H1 (cell line): ENCODE measurements at regions not wholly inside any gene's neighbourhood (a gene's known extent, or its start where the extent isn't known, plus 50 kb on each side); places are given as distances from the start of the nearest gene placed in this dataset.
A peak's percentile ranks its signal among the peaks of the same experiment; 100 is the strongest.
"Not testable (repeated sequence)": the region's sequence is repeated elsewhere in the genome, so short reads cannot be mapped to it uniquely, and the experiment has no call there.

ENCODE experiments used
- CTCF ChIA-PET: fragments of 300-600 bp; sonication (Branson Sonifier 250); formaldehyde crosslinking; loops from one replicate; lab custom pipeline; 2021; ENCODE audit not compliant: partially characterized antibody; lab: Charles Lee
- POLR2A ChIA-PET: fragments of 300-600 bp; sonication (Branson Sonifier 250); formaldehyde crosslinking; loops from one replicate; lab custom pipeline; 2021; ENCODE audit warnings: inconsistent platforms; ENCODE audit not compliant: partially characterized antibody; lab: Charles Lee
- DNase-seq, 2 experiments: peaks; one replicate each; pipeline versions ENCODE4 v3.0.0 to v3.0.0-alpha.2; 2010 to 2022; ENCODE audit warnings: low spot score in 2 of 2, low read depth in 1 of 2, mixed read lengths in 1 of 2
- FAIRE-seq: peaks from 2 replicates; lab custom pipeline; 2011; peaks lifted over from hg19 to GRCh38; lab: Jason Lieb, UNC
- H2AFZ ChIP-seq: 2 replicates; pipeline ENCODE4 v1.8.1; 2012; ENCODE audit warnings: low read length, inconsistent platforms
- H2AK5ac ChIP-seq: 2 replicates; pipeline ENCODE4 v1.6.1; 2013; ENCODE audit warnings: low read depth, low read length
- H2BK120ac ChIP-seq: replicated peaks from 2 replicates; pipeline ENCODE3; 2013; ENCODE audit warnings: low read depth, low read length, inconsistent platforms
- H2BK12ac ChIP-seq: 2 replicates; pipeline ENCODE4 v1.6.1; 2013; ENCODE audit warnings: low read depth, low read length
- H2BK15ac ChIP-seq: 2 replicates; pipeline ENCODE4 v1.6.1; 2013; ENCODE audit warnings: low read length
- H2BK20ac ChIP-seq: 2 replicates; pipeline ENCODE4 v1.6.1; 2013; ENCODE audit warnings: low read length
- H2BK5ac ChIP-seq: 2 replicates; pipeline ENCODE4 v1.6.1; 2013; ENCODE audit warnings: low read depth, low read length
- H3K14ac ChIP-seq: 2 replicates; pipeline ENCODE4 v1.6.1; 2013; ENCODE audit warnings: inconsistent platforms; ENCODE audit not compliant: insufficient read length
- H3K18ac ChIP-seq: 2 replicates; pipeline ENCODE4 v1.6.1; 2013; ENCODE audit warnings: low read length; ENCODE audit errors: extremely low read depth
- H3K23ac ChIP-seq: 2 replicates; pipeline ENCODE4 v1.6.1; 2013; ENCODE audit warnings: inconsistent platforms; ENCODE audit not compliant: insufficient read length
- H3K23me2 ChIP-seq: 2 replicates; pipeline ENCODE4 v1.6.1; 2013; ENCODE audit warnings: low read depth, low read length
- H3K27ac ChIP-seq: 2 replicates; pipeline ENCODE4 v1.6.1; 2011; ENCODE audit warnings: low read depth, low read length, inconsistent platforms
- H3K27me3 ChIP-seq, 4 experiments: replicated peaks in 1 of 4; 1 replicate in 1 of 4; 2 replicates in 3 of 4; pipeline versions ENCODE4 v1.6.1 to v1.8.1; 2011 to 2013; ENCODE audit warnings: low read length in 3 of 4, mild to moderate bottlenecking in 3 of 4, inconsistent platforms in 2 of 4, mixed read lengths in 2 of 4, moderate library complexity in 1 of 4; ENCODE audit not compliant: control insufficient read depth in 3 of 4, insufficient read depth in 3 of 4; ENCODE audit errors: extremely low read depth in 1 of 4
- H3K36me3 ChIP-seq, 4 experiments: 2 replicates each; pipeline versions ENCODE4 v1.6.1 to v1.8.1; 2011 to 2013; ENCODE audit warnings: mild to moderate bottlenecking in 4 of 4, low read length in 3 of 4, moderate library complexity in 2 of 4, control low read depth in 1 of 4, inconsistent platforms in 1 of 4; ENCODE audit not compliant: insufficient read depth in 4 of 4, control insufficient read depth in 2 of 4
- H3K4ac ChIP-seq: replicated peaks from 2 replicates; pipeline ENCODE3; 2013; ENCODE audit warnings: low read length, low read depth, mixed read lengths, inconsistent platforms; ENCODE audit not compliant: insufficient read length
- H3K4me1 ChIP-seq, 4 experiments: replicated peaks in 1 of 4; 1 replicate in 1 of 4; 2 replicates in 3 of 4; pipeline versions ENCODE4 v1.6.1 to v1.8.1; 2011 to 2013; ENCODE audit warnings: low read length in 3 of 4, inconsistent platforms in 2 of 4, mixed read lengths in 1 of 4; ENCODE audit not compliant: insufficient read depth in 4 of 4, control insufficient read depth in 3 of 4
- H3K4me2 ChIP-seq, 2 experiments: 2 replicates each; pipeline versions ENCODE4 v1.6.1 to v1.8.1; 2011 to 2013; ENCODE audit warnings: low read depth in 2 of 2, low read length in 2 of 2, control low read depth in 1 of 2, inconsistent platforms in 1 of 2, mild to moderate bottlenecking in 1 of 2; ENCODE audit not compliant: insufficient read depth in 1 of 2
- H3K4me3 ChIP-seq, 4 experiments: fragments of 200-600, 300-600 bp in 1 of 4; sonication (generic), shearing (Covaris generic), sonication (Bioruptor Twin) in 1 of 4; 2 replicates each; pipeline versions ENCODE4 v1.5.1 to v1.8.1; 2011 to 2016; ENCODE audit warnings: low read length in 4 of 4, low read depth in 3 of 4, control low read depth in 2 of 4, inconsistent platforms in 2 of 4, mild to moderate bottlenecking in 2 of 4, mixed read lengths in 1 of 4, moderate library complexity in 1 of 4; ENCODE audit not compliant: insufficient read depth in 2 of 4; ENCODE audit errors: extremely low read depth in 1 of 4
- H3K56ac ChIP-seq: replicated peaks from 2 replicates; pipeline ENCODE3; 2013; ENCODE audit warnings: low read depth, mild to moderate bottlenecking, mixed read lengths, low read length, inconsistent platforms; ENCODE audit not compliant: insufficient read length
- H3K79me1 ChIP-seq: 2 replicates; pipeline ENCODE4 v1.6.1; 2013; ENCODE audit warnings: low read depth, low read length, control low read depth
- H3K79me2 ChIP-seq, 2 experiments: 2 replicates each; pipeline versions ENCODE4 v1.6.1 to v1.8.1; 2012 to 2013; ENCODE audit warnings: low read length in 2 of 2, mild to moderate bottlenecking in 2 of 2, inconsistent platforms in 1 of 2; ENCODE audit not compliant: insufficient read depth in 2 of 2, control insufficient read depth in 1 of 2
- H3K9ac ChIP-seq, 4 experiments: replicated peaks in 1 of 4; 1 replicate in 1 of 4; 2 replicates in 3 of 4; pipeline versions ENCODE4 v1.6.1 to v1.8.1; 2011 to 2013; ENCODE audit warnings: low read depth in 3 of 4, low read length in 3 of 4, control low read depth in 2 of 4, mild to moderate bottlenecking in 2 of 4, moderate library complexity in 2 of 4, inconsistent platforms in 1 of 4; ENCODE audit errors: extremely low read depth in 1 of 4
- H3K9me3 ChIP-seq, 2 experiments: 2 replicates each; pipeline versions ENCODE4 v1.6.1 to v1.8.1; 2012 to 2013; ENCODE audit warnings: mild to moderate bottlenecking in 2 of 2, moderate library complexity in 2 of 2, control low read depth in 1 of 2, inconsistent platforms in 1 of 2, low read depth in 1 of 2, low read length in 1 of 2, mixed read lengths in 1 of 2; ENCODE audit not compliant: insufficient read depth in 2 of 2
- H4K20me1 ChIP-seq, 2 experiments: replicated peaks in 1 of 2; 2 replicates each; pipeline versions ENCODE3 to v1.8.1; 2011 to 2013; ENCODE audit warnings: inconsistent platforms in 2 of 2, low read length in 2 of 2, mild to moderate bottlenecking in 1 of 2; ENCODE audit not compliant: insufficient read depth in 2 of 2, control insufficient read depth in 1 of 2
- H4K5ac ChIP-seq: 2 replicates; pipeline ENCODE4 v1.6.1; 2013; ENCODE audit warnings: low read length, low read depth, mixed read lengths, inconsistent platforms; ENCODE audit not compliant: insufficient read length
- H4K8ac ChIP-seq: 2 replicates; pipeline ENCODE4 v1.8.0; 2013; ENCODE audit warnings: mild to moderate bottlenecking, moderate library complexity, low read length, inconsistent platforms; ENCODE audit not compliant: insufficient read depth; ENCODE audit errors: extremely low read depth
- H4K91ac ChIP-seq: replicated peaks from 2 replicates; pipeline ENCODE3; 2013; ENCODE audit warnings: low read length, mixed read lengths, inconsistent platforms; ENCODE audit not compliant: insufficient read length
- CTCF ChIP-seq, 3 experiments: IDR thresholded peaks; 1 replicate in 2 of 3; 2 replicates in 1 of 3; pipeline versions ENCODE4 v1.5.1 to v1.6.1; 2011; ENCODE audit warnings: low read length in 3 of 3, mild to moderate bottlenecking in 3 of 3, inconsistent platforms in 2 of 3, low read depth in 1 of 3, moderate library complexity in 1 of 3; ENCODE audit not compliant: insufficient read depth in 1 of 3; ENCODE audit errors: control extremely low read depth in 1 of 3
- WGBS, 2 experiments: shearing (Covaris generic) in 1 of 2; methylation state at CpG; one replicate each; pipeline versions ENCODE4 v1.1.6 to v1.1.7; 2013 to 2015; ENCODE audit warnings: low lambda C conversion rate in 2 of 2, mixed read lengths in 2 of 2, inconsistent platforms in 1 of 2, low coverage in 1 of 2, missing lambda C conversion rate in 1 of 2; ENCODE audit not compliant: insufficient replicate concordance in 2 of 2, insufficient coverage in 1 of 2, insufficient read length in 1 of 2; ENCODE audit errors: extremely low coverage in 1 of 2, missing lambda C conversion rate in 1 of 2; 5-methylcytosine and 5-hydroxymethylcytosine counted together
- TF ChIP-seq, protein P1 (sequence below): IDR thresholded peaks from 2 replicates; pipeline ENCODE4 v1.6.1; 2011; ENCODE audit warnings: low read depth, mild to moderate bottlenecking, low read length; ENCODE audit not compliant: insufficient read depth

- TF ChIP-seq, protein P1, sequence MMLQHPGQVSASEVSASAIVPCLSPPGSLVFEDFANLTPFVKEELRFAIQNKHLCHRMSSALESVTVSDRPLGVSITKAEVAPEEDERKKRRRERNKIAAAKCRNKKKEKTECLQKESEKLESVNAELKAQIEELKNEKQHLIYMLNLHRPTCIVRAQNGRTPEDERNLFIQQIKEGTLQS = no peak
- TF ChIP-seq CTCF (IDR thresholded peaks at IDR 0.05; ENCODE audit: control extremely low read depth in 1 of 3, insufficient read depth in 1 of 3, low read depth in 1 of 3, low read length in 3 of 3) = no peak
These were observed 758.3 kb upstream of the DEFB115 start (continued) for GRCh38 chr20:30499123-30499522.

- H4K20me1 ChIP-seq, H4K5ac ChIP-seq, H2BK15ac ChIP-seq, H3K79me1 ChIP-seq, H2BK5ac ChIP-seq, H3K36me3 ChIP-seq, H3K23ac ChIP-seq, CTCF ChIA-PET, H3K56ac ChIP-seq, H3K18ac ChIP-seq, H2BK120ac ChIP-seq, H3K4me1 ChIP-seq, H3K4ac ChIP-seq, H4K91ac ChIP-seq, H4K8ac ChIP-seq, H3K27ac ChIP-seq, H3K79me2 ChIP-seq, H2AFZ ChIP-seq, H2BK12ac ChIP-seq, H3K9ac ChIP-seq, FAIRE-seq, H3K27me3 ChIP-seq, H2BK20ac ChIP-seq, H2AK5ac ChIP-seq, POLR2A ChIA-PET, H3K23me2 ChIP-seq, H3K14ac ChIP-seq: not testable (repeated sequence)
- peak in 1 of 2 experiments; percentile 33 for DNase-seq
- H3K4me3 ChIP-seq = peak overlapping the region in 1 of 4 experiments; percentile 16; a peak in 1 of 8 replicates
- H3K4me2 ChIP-seq = peak overlapping the region in 1 of 2 experiments; percentile 60; a peak in 2 of 4 replicates
- WGBS, 2 experiments = 70% methylated on average over 16 of the region's 26 CpGs; no CpG with 5 or more reads in 1 of the 2 experiments
- H3K9me3 ChIP-seq = peaks cover 26 to 47% of the 10 kb centered on the region in 2 experiments
These were observed 757.6 kb upstream of the DEFB115 start for GRCh38 chr20:30499716-30500446.
